Upper lobe of right lung (tissue), 1 donor: ENCODE measurements at regions not wholly inside any gene's neighbourhood (a gene's known extent, or its start where the extent isn't known, plus 50 kb on each side); places are given as distances from the start of the nearest gene placed in this dataset.

Source experiments
- ATAC-seq: fragments of 200-7000 bp; cut with Tn5 transposase; one replicate; pipeline ENCODE4 v1.9.1; 2020; ENCODE audit warnings: mild to moderate bottlenecking, moderate library complexity
- DNase-seq: peaks from one replicate; pipeline ENCODE4 v3.0.0-alpha.2; 2020
- H3K27ac ChIP-seq: fragments of 200-600 bp; one replicate; pipeline ENCODE4 v1.8.0; 2022
- H3K27me3 ChIP-seq: fragments of 200-600 bp; one replicate; pipeline ENCODE4 v1.8.0; 2022; ENCODE audit warnings: mild to moderate bottlenecking
- H3K36me3 ChIP-seq: fragments of 200-600 bp; one replicate; pipeline ENCODE4 v1.8.0; 2022
- H3K4me1 ChIP-seq: fragments of 200-600 bp; one replicate; pipeline ENCODE4 v1.8.0; 2022
- H3K4me3 ChIP-seq: fragments of 200-600 bp; one replicate; pipeline ENCODE4 v1.8.0; 2022; ENCODE audit warnings: mild to moderate bottlenecking
- H3K9me3 ChIP-seq: fragments of 200-600 bp; one replicate; pipeline ENCODE4 v1.8.0; 2022
- CTCF ChIP-seq: fragments of 200-600 bp; IDR thresholded peaks from one replicate; pipeline ENCODE4 v1.8.0; 2022; ENCODE audit warnings: antibody characterized with exemption
- intact Hi-C: fragments of 100-400 bp; cut with DNase I; formaldehyde crosslinking; loops from one replicate; pipeline ENCODE4 v1.11.0; 2022
- donor health status: DM: no; HTN: yes; CAD: no; lungs with severe emphysema.

GRCh38 chr2:216791303-216791702, 68.6 kb downstream of the TNP1 start:
- no peak for TF ChIP-seq CTCF
- intact Hi-C loops, result no loop called here
- Histone ChIP-seq H3K27me3 (no peaks in the 10 kb centered on the region), H3K4me3 (no peak overlapping the region), H3K9me3 (no peaks in the 10 kb centered on the region), H3K4me1 (no peaks in the 10 kb centered on the region), H3K27ac (no peak overlapping the region), H3K36me3 (no peaks in the 10 kb centered on the region)
- ATAC-seq, result no peak
- DNase-seq, result no peak

GRCh38 chr2:216789081-216789480, 70.8 kb downstream of the TNP1 start:
- intact Hi-C loops, result no loop called here
- no peak for TF ChIP-seq CTCF
- ATAC-seq (no peak), DNase-seq (no peak)
- H3K36me3 ChIP-seq, result no peaks in the 10 kb centered on the region
- no peak overlapping the region for H3K27ac ChIP-seq
- H3K27me3 ChIP-seq, result no peaks in the 10 kb centered on the region
- no peaks in the 10 kb centered on the region for H3K4me1 ChIP-seq
- H3K4me3 ChIP-seq, result no peak overlapping the region
- no peaks in the 10 kb centered on the region for H3K9me3 ChIP-seq

GRCh38 chr2:216787851-216788540, 71.9 kb downstream of the TNP1 start:
- Histone ChIP-seq H3K4me3 (no peak overlapping the region), H3K27me3 (no peaks in the 10 kb centered on the region), H3K9me3 (no peaks in the 10 kb centered on the region), H3K4me1 (no peaks in the 10 kb centered on the region), H3K27ac (no peak overlapping the region), H3K36me3 (no peaks in the 10 kb centered on the region)
- no peak for TF ChIP-seq CTCF
- intact Hi-C loops, result no loop called here
- no peak for ATAC-seq
- DNase-seq, result no peak

- Histone ChIP-seq H3K9me3 (no peaks in the 10 kb centered on the region), H3K4me1 (no peaks in the 10 kb centered on the region), H3K27ac (no peak overlapping the region), H3K36me3 (no peaks in the 10 kb centered on the region), H3K4me3 (no peak overlapping the region), H3K27me3 (no peaks in the 10 kb centered on the region)
- DNase-seq (no peak), ATAC-seq (no peak)
- intact Hi-C loops, result no loop called here
- no peak for TF ChIP-seq CTCF
Observed at GRCh38 chr2:216786676-216787075, 73.2 kb downstream of the TNP1 start.

GRCh38 chr2:216784456-216784855, 75.4 kb downstream of the TNP1 start:
- H3K9me3 ChIP-seq, result no peaks in the 10 kb centered on the region
- no peak for DNase-seq
- H3K27me3 ChIP-seq, result no peaks in the 10 kb centered on the region
- no peaks in the 10 kb centered on the region for H3K36me3 ChIP-seq
- no peak overlapping the region for H3K27ac ChIP-seq
- intact Hi-C loops, result no loop called here
- H3K4me1 ChIP-seq, result no peaks in the 10 kb centered on the region
- no peak overlapping the region for H3K4me3 ChIP-seq
- ATAC-seq, result no peak
- no peak for TF ChIP-seq CTCF

GRCh38 chr2:216781709-216782108, 78.2 kb downstream of the TNP1 start:
- no peaks in the 10 kb centered on the region for H3K27me3 ChIP-seq
- no peak overlapping the region for H3K4me3 ChIP-seq
- no peak overlapping the region for H3K27ac ChIP-seq
- no peak for TF ChIP-seq CTCF
- no peak for ATAC-seq
- H3K36me3 ChIP-seq, result no peaks in the 10 kb centered on the region
- intact Hi-C loops, result no loop called here
- DNase-seq, result no peak
- no peaks in the 10 kb centered on the region for H3K9me3 ChIP-seq
- H3K4me1 ChIP-seq, result no peaks in the 10 kb centered on the region
